ENCODE measurements at regions not wholly inside any gene's neighbourhood (a gene's known extent, or its start where the extent isn't known, plus 50 kb on each side); places are given as distances from the start of the nearest gene placed in this dataset.

DNA sequence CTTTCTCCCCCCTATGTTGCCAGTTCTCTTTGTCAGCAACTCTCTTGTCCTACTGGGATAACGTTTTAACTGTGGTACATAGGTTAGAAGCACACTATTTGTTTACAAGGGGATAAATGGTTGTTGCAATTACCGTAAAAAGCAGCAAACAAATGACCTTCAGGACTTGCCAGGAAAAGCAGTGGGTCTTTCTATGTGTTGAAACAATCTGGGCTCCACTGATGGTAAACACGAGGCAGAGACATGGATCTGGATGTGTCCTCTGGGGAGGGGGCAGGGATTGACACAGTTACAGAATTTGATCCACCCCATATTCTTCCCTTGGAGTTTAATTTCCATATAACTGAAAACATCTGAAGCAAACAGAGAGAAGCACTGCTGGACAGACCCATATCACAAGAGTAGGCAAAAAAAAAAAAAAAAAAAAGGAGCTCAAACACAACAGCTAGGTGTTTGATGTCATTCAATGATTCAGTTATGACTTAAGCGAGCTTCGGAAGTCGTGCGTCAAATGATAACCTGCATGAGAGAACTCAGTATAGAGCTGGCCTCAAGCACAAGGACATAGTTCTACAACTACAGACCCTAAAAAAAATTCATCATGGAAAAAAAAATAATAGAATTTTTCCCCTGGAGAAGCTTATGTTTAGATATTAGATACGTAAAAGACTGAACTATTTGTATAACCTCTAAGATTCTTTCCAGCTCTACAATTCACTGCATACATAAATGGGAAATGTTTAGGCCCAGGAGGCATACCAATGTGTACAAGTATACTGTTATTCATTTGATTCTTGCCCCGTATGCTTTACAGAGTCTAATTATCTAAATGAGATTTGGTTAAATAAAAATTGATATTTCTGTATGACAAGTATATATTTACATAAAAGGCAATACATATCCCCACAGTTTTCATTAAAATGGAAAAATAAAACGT, 127.7 kb downstream of the ALDH8A1 start:
- TF ChIP-seq, protein P1, sequence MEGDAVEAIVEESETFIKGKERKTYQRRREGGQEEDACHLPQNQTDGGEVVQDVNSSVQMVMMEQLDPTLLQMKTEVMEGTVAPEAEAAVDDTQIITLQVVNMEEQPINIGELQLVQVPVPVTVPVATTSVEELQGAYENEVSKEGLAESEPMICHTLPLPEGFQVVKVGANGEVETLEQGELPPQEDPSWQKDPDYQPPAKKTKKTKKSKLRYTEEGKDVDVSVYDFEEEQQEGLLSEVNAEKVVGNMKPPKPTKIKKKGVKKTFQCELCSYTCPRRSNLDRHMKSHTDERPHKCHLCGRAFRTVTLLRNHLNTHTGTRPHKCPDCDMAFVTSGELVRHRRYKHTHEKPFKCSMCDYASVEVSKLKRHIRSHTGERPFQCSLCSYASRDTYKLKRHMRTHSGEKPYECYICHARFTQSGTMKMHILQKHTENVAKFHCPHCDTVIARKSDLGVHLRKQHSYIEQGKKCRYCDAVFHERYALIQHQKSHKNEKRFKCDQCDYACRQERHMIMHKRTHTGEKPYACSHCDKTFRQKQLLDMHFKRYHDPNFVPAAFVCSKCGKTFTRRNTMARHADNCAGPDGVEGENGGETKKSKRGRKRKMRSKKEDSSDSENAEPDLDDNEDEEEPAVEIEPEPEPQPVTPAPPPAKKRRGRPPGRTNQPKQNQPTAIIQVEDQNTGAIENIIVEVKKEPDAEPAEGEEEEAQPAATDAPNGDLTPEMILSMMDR (IDR thresholded peaks at IDR 0.05; ENCODE audit: insufficient read depth, low read length) = no peak
- TF ChIP-seq POLR2AphosphoS5 (IDR thresholded peaks at IDR 0.05; ENCODE audit: low read depth) = no peak
- TF ChIP-seq, protein P2, sequence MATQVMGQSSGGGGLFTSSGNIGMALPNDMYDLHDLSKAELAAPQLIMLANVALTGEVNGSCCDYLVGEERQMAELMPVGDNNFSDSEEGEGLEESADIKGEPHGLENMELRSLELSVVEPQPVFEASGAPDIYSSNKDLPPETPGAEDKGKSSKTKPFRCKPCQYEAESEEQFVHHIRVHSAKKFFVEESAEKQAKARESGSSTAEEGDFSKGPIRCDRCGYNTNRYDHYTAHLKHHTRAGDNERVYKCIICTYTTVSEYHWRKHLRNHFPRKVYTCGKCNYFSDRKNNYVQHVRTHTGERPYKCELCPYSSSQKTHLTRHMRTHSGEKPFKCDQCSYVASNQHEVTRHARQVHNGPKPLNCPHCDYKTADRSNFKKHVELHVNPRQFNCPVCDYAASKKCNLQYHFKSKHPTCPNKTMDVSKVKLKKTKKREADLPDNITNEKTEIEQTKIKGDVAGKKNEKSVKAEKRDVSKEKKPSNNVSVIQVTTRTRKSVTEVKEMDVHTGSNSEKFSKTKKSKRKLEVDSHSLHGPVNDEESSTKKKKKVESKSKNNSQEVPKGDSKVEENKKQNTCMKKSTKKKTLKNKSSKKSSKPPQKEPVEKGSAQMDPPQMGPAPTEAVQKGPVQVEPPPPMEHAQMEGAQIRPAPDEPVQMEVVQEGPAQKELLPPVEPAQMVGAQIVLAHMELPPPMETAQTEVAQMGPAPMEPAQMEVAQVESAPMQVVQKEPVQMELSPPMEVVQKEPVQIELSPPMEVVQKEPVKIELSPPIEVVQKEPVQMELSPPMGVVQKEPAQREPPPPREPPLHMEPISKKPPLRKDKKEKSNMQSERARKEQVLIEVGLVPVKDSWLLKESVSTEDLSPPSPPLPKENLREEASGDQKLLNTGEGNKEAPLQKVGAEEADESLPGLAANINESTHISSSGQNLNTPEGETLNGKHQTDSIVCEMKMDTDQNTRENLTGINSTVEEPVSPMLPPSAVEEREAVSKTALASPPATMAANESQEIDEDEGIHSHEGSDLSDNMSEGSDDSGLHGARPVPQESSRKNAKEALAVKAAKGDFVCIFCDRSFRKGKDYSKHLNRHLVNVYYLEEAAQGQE (IDR thresholded peaks at IDR 0.05; ENCODE audit: insufficient replicate concordance, low read depth) = no peak
- no peak for TF ChIP-seq GABPA (IDR thresholded peaks at IDR 0.05; ENCODE audit: low read depth)

All from HL-60 (cell line).